WERI-Rb-1 (cell line): ENCODE measurements at regions not wholly inside any gene's neighbourhood (a gene's known extent, or its start where the extent isn't known, plus 50 kb on each side); places are given as distances from the start of the nearest gene placed in this dataset.
"Not testable (repeated sequence)": the region's sequence is repeated elsewhere in the genome, so short reads cannot be mapped to it uniquely, and the experiment has no call there.

ENCODE experiments used
- DNase-seq: peaks from one replicate; pipeline ENCODE4 v3.0.0-alpha.2; 2020
- H3K27ac ChIP-seq: fragments of 250-450 bp; sonication (Bioruptor Pico); 2 replicates; pipeline ENCODE4 v1.5.1; 2020; ENCODE audit warnings: mild to moderate bottlenecking, moderate library complexity
- H3K27me3 ChIP-seq: fragments of 250-450 bp; sonication (Bioruptor Pico); 2 replicates; pipeline ENCODE4 v1.5.1; 2021; ENCODE audit warnings: mild to moderate bottlenecking, low read depth, moderate library complexity; ENCODE audit not compliant: insufficient read depth, severe bottlenecking
- H3K36me3 ChIP-seq: fragments of 250-450 bp; sonication (Bioruptor Pico); 2 replicates; pipeline ENCODE4 v1.5.1; 2020; ENCODE audit warnings: mild to moderate bottlenecking, moderate library complexity
- H3K4me3 ChIP-seq: 2 replicates; pipeline ENCODE4 v1.5.1; 2011; ENCODE audit warnings: low read depth, mild to moderate bottlenecking, control low read depth, low read length
- H3K9me3 ChIP-seq: fragments of 250-450 bp; sonication (Bioruptor Pico); 2 replicates; pipeline ENCODE4 v1.5.1; 2021; ENCODE audit warnings: mild to moderate bottlenecking, moderate library complexity; ENCODE audit not compliant: severe bottlenecking
- CTCF ChIP-seq: IDR thresholded peaks from 2 replicates; pipeline ENCODE4 v1.5.1; 2011; ENCODE audit warnings: low read depth, mild to moderate bottlenecking, control low read depth, inconsistent platforms, low read length

GRCh38 chr15:83335542-83335941 lies 51.1 kb upstream of the BNC1 start:
- H3K27ac ChIP-seq, H3K9me3 ChIP-seq, H3K4me3 ChIP-seq, H3K36me3 ChIP-seq, DNase-seq, H3K27me3 ChIP-seq: not testable (repeated sequence)

- Histone ChIP-seq H3K27ac (no peak overlapping the region), H3K27me3 (no peaks in the 10 kb centered on the region), H3K4me3 (no peak overlapping the region), H3K36me3 (no peaks in the 10 kb centered on the region), H3K9me3 (peaks cover 3% of the 10 kb centered on the region)
- DNase-seq = no peak
- TF ChIP-seq CTCF = no peak
Measured at GRCh38 chr15:83339396-83339795, 54.9 kb upstream of the BNC1 start.

- DNase-seq = no peak
- H3K27me3 ChIP-seq = no peaks in the 10 kb centered on the region
- no peaks in the 10 kb centered on the region for H3K36me3 ChIP-seq
- H3K9me3 ChIP-seq = peaks cover 3% of the 10 kb centered on the region
- H3K27ac ChIP-seq = no peak overlapping the region
- TF ChIP-seq CTCF = no peak
- no peak overlapping the region for H3K4me3 ChIP-seq
Measured at GRCh38 chr15:83340087-83340486, 55.6 kb upstream of the BNC1 start.

GRCh38 chr15:83346342-83346741 lies 61.9 kb upstream of the BNC1 start:
- H3K9me3 ChIP-seq = no peaks in the 10 kb centered on the region
- no peaks in the 10 kb centered on the region for H3K36me3 ChIP-seq
- DNase-seq = no peak
- TF ChIP-seq CTCF = no peak
- no peak overlapping the region for H3K27ac ChIP-seq
- no peak overlapping the region for H3K4me3 ChIP-seq
- no peaks in the 10 kb centered on the region for H3K27me3 ChIP-seq

GRCh38 chr15:83352119-83352518 lies 67.7 kb upstream of the BNC1 start:
- Histone ChIP-seq H3K27ac (no peak overlapping the region), H3K27me3 (no peaks in the 10 kb centered on the region), H3K9me3 (no peaks in the 10 kb centered on the region), H3K36me3 (no peaks in the 10 kb centered on the region), H3K4me3 (no peak overlapping the region)
- TF ChIP-seq CTCF = no peak
- DNase-seq = no peak

- no peak overlapping the region for H3K27ac ChIP-seq
- H3K9me3 ChIP-seq = no peaks in the 10 kb centered on the region
- H3K36me3 ChIP-seq = no peaks in the 10 kb centered on the region
- no peak for DNase-seq
- H3K27me3 ChIP-seq = no peaks in the 10 kb centered on the region
- no peak overlapping the region for H3K4me3 ChIP-seq
- TF ChIP-seq CTCF = no peak
Measured at GRCh38 chr15:83356501-83357399, 72.3 kb upstream of the BNC1 start.
